Myocyte (in vitro differentiated cells): ENCODE measurements at regions not wholly inside any gene's neighbourhood (a gene's known extent, or its start where the extent isn't known, plus 50 kb on each side); places are given as distances from the start of the nearest gene placed in this dataset.

ENCODE experiments used
- DNase-seq: peaks from one replicate; pipeline ENCODE4 v3.0.0-alpha.2; 2012; ENCODE audit warnings: low read depth

DNA sequence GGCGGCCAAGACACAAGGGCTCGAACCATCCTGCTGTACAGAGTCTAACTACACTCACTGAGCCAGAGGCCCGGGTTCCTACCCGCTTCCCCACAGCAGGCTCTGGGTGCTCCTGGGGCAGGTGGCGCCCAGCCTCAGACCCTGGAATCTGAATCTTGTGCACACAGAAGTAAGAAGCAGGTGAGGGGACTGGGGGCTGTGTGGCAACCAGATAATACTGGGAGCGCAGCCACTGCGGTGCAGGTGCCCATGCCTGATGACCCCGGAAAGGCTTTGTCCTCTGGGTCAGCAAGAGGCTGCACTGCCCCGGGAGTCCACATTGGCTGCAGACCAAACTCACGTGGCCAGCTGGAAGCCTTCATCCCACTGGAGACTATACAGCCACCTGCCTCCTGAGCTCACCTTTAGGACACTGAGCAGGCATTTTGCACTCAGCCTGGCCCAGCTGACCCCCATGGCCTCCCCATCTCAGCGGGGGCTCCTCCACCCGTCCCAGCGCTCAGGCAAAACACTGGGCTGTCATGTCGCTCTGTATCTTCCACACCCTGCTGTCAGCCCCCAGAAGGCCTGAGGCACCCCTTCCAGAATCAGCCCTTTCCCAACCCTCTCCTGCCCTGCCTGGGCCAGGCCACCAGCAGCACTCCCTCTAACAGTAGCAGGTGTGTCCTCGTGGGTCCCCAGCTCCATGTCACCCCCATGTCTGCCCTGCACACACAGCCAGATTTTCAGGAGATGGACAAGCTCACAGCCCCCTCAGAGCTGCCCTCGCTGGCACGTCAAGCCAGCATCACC is 101.0 kb upstream of the IQSEC1 start:
- no peak for DNase-seq

DNA sequence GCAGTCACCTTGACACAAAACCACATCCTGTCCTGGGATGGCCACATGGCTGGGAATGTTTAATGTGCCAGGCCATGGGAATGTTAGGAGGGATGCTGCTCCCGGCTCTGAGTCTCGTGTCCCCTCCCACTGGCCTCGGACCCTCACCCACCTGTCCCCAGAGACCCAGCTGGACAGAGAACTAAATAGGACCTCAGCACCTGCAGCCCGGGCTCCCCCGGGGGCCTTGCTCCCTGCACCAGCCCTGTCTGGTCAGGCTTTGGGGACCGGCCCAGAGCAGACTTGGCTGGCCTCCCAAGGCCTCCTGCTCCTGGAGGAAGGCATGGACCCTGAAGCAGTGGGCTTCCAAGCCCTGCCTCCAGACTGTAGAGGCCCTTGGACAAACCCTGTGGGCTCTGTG is 100.0 kb upstream of the IQSEC1 start:
- DNase-seq, result no peak

DNA sequence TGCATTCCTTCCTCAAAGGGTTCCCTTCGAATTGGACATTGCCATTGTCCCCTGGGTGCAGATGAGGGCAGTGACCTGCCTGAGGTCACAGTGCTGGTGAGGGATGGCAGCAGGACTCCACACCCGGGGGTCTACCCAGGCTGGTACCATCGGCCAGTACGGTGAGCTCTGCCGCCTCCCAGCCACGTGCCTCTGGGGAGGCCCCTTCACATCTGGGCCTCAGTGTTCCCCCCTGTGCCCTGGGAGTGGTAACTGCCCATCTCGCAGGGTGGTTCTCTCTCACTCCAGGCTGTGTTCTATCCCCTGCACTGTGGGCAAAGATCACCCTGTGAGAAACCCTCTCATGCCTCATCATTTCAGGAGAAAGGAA is 99.4 kb upstream of the IQSEC1 start:
- no peak for DNase-seq

DNA sequence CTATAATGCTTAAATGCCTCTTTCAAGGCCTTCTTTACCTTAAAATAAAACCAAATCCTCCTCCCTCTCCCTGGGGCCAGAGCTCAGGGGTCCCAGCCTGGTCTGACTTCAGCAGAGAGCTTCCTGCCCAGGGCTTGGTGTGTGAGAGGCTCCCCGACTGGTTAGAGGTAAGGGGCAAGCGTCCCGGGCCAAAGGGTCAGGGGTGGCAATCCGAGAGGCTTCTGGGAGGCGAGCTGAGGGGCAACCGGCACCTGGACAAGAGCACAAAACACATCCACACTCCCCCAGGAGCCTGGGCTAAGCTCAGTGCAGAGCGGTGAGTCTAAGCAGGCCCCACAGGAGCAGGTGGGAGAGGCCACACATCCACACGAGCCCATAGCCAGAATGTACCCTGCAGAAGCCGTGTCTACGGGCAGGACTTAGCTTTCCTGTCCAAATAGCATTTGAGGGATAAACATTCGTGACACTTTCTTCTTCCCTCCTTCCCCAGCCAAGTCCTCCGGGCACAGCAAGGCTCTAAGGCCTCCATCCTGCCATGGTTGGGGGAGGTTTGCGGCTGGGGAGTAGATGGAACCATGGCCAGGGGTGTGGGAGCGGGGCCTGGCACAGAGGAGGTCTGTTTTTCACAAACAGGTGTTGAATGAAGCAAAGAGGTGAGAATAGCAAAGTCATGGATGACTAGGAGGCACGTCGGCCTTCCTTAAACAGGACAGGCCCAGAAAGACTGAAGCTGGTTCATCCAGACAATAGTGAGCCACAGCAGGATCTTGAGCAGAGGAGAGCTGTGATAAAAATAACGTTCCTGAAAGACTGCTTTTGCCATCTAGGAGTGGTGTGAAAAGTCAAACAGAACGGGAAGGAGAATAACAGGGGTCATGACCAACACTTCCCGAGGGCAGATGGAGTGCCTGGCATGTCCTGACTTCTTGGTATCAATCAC is 98.7 kb upstream of the IQSEC1 start:
- DNase-seq, result no peak

DNA sequence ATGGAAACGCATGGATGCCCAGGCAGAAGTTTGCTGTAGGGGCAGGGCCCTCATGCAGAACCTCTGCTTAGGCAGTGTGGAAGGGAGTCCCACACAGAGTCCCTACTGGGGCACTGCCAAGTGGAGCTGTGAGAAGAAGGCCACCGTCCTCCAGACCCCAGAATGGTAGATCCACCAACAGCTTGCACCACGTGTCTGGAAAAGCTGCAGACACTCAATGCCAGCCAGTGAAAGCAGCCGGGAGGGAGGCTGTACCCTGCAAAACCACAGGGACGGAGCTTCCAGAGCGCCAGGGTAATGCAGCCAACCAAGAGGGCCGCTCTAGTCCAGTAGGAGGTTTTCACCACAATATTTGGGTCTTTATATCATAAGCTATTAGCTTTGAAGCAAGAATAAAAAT is 97.1 kb upstream of the IQSEC1 start:
- no peak for DNase-seq

DNA sequence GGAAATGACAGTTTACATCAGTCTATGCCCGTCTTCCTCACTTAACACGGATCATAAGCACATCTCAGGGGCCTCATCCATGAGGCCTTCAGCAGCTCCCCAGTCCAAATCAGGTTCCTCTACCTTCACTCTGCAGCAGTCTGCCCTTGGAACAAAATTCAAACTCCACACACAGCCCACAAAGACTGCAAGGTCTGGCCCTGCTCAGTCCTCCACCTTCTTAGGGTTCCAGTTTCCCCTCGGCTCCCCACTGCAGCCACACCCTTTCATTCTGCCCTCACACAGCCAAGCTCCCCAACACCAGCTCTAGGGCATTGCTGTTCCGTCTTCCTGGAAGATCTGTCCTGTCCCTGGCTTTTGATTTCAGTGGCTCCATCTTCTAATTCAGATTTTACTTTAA is 95.2 kb upstream of the IQSEC1 start:
- DNase-seq, result no peak

DNA sequence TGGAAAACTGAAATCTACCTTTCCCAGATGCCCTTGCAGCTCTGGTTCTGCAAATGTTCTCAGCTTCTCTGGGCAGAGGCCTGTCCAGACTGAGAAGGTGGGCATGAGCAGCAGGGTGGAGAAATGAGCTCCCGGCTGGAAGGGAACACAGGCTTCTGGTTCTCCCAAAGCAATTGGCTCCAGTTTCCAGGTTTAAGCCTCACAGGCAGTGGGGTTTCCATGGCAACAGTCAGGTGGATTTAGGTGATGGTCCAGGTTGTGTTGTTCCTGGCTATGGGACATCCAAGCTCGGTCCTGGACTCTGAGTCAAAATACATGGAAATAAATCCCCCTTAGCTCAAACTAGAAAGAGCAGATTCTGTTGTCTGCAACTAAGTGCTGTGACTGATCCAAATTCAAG is 94.6 kb upstream of the IQSEC1 start:
- no peak for DNase-seq

DNA sequence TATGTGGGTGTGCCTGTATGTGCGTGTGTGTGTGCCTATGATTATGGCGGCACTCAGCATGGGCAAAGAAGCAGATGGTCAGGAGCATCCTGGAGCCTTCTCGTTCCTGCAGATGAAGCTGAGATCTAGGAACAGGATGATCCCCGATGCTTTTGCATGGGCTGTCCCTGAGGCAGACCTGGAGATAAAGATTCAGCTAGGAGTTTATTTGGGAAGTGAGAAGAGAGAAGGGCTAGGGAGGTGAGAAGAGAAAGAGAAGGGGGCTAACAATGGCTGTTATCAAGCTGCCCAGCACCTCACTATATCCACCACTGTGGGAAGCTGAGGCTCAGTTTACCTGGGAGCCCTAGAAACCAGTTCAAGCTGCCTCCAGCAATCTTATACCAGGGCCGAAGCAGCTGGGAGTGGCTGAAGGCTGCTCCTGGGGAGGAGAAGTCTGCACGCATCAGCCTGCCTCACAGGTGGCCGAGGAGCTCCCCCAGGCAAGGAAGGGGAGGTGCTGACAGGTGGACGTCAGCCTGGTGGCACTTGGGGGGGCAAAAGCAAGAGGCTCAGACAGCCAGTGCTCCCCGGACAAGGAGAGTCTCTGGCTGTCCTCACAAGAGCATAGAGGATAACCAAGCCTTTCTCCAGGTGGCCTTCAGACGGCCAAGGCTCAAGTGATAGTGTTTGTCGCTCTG is 94.0 kb upstream of the IQSEC1 start:
- no peak for DNase-seq

DNA sequence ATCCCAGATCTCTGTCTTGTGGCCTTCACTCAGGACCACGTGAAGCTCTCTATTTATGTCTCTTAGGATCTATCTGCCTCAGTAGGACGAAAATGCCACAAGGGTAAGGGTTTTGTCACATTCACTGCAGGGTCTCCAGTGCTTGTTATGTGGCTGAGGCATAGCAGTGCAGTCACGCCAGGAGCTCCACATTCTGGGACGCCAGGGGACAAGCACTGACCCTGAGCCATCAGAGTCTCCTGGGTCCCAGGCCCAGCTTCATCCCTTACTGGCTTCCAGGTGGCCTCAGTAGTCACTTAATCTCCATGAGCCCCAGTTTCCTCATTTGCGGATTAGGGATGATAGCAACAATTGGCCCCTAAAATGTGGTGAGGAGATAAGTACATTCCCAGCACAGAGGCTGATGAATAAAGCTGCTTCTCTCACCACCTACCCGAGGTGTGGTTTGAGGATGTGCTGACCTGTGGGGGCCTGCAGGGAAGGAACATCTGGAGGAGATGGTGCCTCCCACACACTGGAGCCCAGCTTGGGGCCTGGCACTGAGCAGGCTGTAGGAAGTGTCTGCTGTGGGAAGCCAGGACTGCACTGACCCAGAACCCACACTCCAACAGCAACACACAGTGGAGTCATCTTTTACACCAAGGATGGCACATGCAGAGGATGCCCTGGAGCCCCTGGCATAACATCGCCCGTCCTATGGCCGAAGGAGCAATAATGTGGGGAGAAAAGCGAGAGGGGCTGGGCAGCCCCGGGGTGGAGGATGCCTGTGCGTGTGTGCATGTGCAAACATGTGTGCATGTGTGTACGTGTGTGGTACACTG is 93.2 kb upstream of the IQSEC1 start:
- no peak for DNase-seq

DNA sequence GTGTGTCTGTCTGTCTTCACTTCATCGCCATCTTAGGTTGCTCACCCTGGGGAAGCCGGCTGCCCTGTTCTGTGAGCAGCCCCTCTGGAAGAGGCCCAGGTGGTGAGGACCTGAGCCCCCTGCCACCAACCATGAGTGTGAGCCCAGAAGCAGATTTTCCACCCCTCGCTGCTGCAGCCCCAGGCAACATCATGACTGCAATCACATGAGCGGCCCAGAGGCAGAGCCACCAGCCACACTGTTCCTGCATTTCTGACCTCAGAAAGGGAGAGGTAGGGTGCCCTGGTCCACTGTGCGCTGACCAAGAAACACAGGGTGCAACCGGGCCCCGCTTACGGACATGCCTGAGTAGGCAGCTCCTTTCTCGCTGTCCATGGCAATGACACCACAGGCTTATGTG is 92.3 kb upstream of the IQSEC1 start:
- no peak for DNase-seq

DNA sequence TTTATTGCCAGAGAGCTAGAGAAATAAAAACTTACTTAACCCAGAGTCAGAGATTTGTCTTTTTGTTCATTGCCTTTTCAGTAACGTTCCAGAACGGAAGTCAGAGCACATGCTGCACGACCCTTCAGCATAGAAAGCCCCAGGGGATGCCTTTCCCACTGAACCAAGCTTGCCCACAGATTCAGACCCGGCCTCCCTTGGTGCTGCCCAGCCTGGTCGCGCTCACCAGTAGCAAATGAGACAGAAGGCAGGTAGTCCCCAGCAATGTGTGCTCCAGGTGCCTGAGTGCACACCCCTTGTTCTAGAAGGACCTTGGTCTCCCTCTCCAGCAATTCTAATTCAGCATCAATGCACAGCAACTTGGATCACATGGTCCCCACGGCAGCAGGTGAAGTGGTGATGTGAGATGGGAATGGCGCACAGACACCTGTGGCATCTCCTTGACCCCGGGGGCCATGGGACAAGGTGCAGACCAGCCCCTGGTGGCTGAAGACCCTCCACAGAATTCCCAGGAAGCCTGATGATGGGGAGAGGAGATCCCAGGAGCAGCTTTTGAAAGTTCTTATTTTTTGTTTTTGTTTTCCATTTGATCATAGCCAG is 91.8 kb upstream of the IQSEC1 start:
- DNase-seq, result no peak

DNA sequence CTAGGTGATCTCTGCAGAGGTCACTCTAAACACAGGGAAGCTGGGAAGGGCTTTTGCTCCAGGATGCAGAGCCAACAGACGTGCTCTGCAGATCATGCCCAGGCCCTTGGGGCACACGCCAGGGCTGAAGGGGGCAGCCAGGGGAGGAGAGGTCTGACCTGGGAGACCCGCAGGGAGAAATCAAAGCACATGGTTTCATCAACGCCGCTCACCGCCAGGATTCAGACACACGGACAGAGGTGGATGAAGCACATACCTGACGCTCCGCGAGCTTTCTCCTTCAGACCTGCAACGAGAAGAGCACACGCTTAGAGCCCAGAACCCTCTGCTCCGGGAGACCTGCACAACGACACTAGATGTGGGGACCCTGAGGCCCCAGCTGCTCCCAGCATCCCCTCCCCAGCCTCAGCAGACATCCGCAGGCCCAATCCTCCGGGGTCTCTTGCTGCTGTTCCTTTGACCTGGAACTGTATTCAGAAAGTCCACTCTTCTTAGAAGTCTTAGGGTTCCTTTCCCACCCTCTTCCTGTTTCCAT is 90.7 kb upstream of the IQSEC1 start:
- no peak for DNase-seq

DNA sequence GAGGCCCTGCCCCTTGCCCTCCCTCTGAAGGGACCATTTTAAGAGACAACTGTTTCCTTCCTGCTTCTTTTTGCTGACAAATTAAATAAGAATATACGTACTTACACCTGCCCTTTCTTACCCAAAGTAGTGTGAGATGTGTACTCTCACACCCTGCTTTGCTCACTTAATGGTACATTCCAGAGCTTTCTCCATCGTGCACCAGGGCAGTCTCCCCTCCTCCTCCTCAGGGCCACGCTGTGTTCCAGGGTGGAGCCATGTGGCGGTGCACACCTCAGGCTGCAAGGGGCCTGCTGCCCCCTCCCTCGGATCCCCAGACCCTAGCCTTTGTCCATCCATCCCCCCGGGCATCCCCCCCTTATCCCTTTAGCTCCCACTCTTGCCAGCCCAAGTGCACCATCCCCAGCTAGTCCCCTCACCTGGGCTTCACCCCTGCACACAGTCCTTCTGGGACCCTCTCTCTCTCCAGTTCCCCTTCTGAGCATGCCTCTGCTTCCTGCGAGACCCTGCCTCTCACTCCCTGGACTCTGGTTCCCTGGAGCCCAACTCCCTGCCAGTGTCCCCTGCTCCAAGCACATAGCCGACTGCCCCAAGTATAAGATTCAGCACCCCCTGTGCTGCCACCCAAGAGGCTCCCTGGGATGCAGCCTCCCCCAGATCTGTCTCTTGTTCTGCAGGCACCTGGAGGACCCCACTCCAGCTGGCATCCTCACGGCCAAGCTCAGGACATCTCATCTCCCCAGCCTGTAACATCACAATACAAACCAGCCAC is 89.5 kb upstream of the IQSEC1 start:
- DNase-seq, result no peak

DNA sequence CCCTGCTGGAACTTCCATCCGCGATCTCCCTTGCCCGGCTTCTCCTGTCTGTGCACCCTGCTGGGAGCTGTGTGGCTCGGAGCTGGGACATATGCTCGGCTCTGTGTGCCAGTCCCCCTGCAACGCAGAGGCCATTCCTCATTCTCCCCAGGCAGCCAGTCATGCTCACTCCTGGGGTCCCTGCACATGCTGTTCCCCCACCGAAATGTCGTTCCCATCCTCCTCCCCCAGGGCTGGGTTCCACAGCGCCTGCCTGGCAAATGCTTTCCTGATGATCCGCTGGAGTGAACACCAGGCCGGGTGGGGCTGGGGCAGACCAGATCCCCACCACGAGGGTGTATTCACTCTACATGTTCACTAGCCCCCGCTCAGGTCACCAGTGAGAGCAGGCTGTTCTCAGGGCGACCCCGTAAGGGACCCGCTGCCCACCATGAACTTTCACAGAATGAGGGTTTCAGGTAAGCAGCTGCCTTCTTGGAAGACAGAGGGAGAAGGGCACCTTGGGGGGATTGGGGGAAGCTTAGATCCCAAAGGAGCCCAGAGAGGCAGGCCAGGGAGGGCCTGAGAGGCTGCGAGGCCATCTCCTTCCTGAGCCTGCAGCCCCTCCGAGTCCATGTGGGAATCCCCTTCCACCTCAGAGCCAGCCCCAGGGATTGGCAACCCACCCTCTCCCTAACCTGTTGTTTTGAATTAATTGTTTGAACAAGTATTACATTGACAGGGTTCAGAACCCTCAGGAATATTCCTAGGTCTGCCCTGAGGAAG is 88.7 kb upstream of the IQSEC1 start:
- DNase-seq, result no peak

DNA sequence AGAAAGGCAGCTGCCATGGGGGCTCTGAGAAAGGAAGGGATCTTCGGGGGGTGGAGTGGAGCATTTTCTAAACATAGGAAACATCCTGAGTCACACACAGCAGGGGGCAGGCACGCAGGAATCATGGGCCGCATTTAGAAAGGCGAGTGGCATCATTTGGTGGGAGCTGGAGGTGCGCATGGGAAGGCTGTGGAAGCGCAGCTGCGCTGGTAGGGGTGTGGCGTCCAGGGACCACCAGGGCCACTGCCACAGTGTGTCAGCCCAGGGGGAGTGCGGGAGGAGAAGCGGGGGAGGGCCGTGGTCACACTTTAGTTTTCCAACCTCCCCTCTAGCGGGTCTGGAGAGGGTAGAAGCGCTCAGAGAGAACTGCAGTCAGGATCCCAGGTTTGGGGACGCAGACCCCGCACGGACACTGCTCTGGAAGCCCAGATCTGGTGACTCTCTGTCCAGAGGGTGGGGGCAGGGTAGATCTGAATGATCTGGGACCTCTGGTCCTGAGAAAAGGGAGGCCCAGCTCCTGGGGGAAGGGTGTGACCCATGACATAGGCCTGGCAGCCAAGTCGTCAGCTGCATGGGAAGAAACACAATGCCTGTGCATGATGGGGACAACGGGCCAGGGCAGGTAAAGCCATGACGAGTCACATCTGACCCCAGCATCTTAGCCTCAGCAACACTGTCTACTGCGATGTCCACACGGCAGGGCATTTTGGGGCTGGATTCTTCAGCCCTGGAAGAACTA is 88.0 kb upstream of the IQSEC1 start:
- DNase-seq, result no peak

DNA sequence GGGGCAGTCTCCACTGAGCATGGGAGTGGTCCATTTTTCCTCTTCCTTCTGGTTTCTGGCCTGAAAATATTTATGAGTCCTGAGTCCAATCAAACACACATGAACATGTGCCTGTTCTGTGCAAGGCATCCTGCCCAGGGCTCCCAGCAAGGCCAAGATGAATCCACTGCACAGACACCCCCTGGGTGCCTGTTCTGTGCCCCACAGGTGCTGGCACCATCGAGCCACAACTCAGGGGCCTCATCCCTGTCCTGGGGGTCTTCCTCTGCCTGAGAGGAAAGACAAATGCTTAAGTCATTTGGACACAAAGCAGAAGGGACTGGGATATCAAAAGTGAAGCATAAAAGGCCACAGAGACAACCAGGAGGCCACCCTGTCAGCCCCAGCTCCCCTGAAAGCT is 87.4 kb upstream of the IQSEC1 start:
- DNase-seq, result no peak

DNA sequence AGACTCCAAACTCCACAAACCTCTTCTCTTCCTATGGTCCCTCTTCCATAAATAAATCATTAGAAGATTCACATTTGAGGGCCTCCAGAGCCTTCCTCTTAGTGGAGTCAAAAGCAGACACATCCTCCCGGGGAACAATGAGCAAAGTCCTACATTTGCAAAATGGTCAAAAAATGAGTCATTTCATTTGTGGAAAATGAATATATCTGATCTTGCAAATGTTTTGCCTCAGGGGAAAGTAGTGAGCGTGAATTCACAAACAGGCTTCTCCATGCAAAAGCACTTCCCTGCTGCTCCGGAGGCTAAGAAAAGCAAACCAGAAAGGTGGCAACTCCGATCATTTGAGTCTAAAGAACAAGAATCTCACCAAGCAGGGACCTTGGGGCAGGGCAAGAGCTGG is 86.7 kb upstream of the IQSEC1 start:
- no peak for DNase-seq

DNA sequence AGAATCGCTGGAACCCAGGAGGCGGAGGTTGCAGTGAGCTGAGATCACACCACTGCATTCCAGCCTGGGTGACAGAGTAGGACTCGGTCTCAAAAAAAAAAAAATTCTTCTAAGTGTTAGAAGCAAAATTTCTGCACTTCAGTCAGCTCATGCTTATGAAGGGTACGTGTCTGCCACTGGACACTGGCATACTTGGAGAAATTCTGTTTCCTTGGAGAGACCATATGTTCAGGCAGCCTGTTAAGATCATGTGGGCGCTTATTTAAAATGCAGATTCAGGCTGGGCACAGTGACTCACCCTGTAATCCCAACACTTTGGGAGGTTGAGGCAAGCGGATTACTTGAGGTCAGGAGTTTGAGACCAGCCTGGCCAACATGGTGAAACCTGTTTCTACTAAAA is 85.6 kb upstream of the IQSEC1 start:
- no peak for DNase-seq
